Panc1 (cell line): ENCODE measurements at regions not wholly inside any gene's neighbourhood (a gene's known extent, or its start where the extent isn't known, plus 50 kb on each side); places are given as distances from the start of the nearest gene placed in this dataset.

Source experiments
- ATAC-seq: fragments of 200-7000 bp; cut with Tn5 transposase; 2 replicates; pipeline ENCODE4 v1.9.1; 2020; ENCODE audit warnings: mild to moderate bottlenecking, moderate library complexity
- BruUV-seq: library from RNA; stranded (reverse); fragments of 400-500 nt; replicated peaks from 2 replicates; lab custom pipeline; 2021; lab: Mats Ljungman, UMichigan
- CTCF ChIA-PET: fragments of 300-600 bp; sonication (Branson Sonifier 250); formaldehyde crosslinking; loops from one replicate; lab custom pipeline; 2022; ENCODE audit warnings: antibody characterized with exemption; lab: Charles Lee
- POLR2A ChIA-PET: fragments of 300-600 bp; sonication (Branson Sonifier 250); formaldehyde crosslinking; loops from one replicate; lab custom pipeline; 2022; ENCODE audit warnings: antibody characterized with exemption; lab: Charles Lee
- DNase-seq: peaks from one replicate; pipeline ENCODE4 v3.0.0-alpha.2; 2010; ENCODE audit warnings: low read depth, low spot score
- H3K27ac ChIP-seq: 2 replicates; pipeline ENCODE4 v1.5.1; 2011; ENCODE audit warnings: mild to moderate bottlenecking, low read length, inconsistent platforms
- H3K27me3 ChIP-seq: fragments of 200-500 bp; sonication (Bioruptor generic); 2 replicates; pipeline ENCODE4 v1.6.0; 2014; ENCODE audit warnings: low read length, inconsistent platforms; ENCODE audit not compliant: control insufficient read depth, insufficient read depth
- H3K36me3 ChIP-seq: fragments of 200-500 bp; sonication (Bioruptor generic); 2 replicates; pipeline ENCODE4 v1.5.1; 2014; ENCODE audit warnings: inconsistent platforms, mild to moderate bottlenecking, low read length, moderate library complexity; ENCODE audit not compliant: control insufficient read depth, insufficient read depth
- H3K4me1 ChIP-seq: 2 replicates; pipeline ENCODE4 v1.5.1; 2011; ENCODE audit warnings: inconsistent platforms, mild to moderate bottlenecking, low read length, moderate library complexity; ENCODE audit not compliant: control insufficient read depth, insufficient read depth
- H3K4me3 ChIP-seq, 2 experiments: 2 replicates each; pipeline ENCODE4 v1.5.1; 2011 to 2012; ENCODE audit warnings: low read depth in 2 of 2, low read length in 2 of 2, mild to moderate bottlenecking in 2 of 2, inconsistent platforms in 1 of 2, moderate library complexity in 1 of 2
- H3K9me3 ChIP-seq: fragments of 200-500 bp; sonication (Bioruptor generic); 2 replicates; pipeline ENCODE4 v1.5.1; 2014; ENCODE audit warnings: low read depth, mild to moderate bottlenecking, inconsistent platforms, low read length, moderate library complexity; ENCODE audit not compliant: control insufficient read depth, insufficient read depth
- CTCF ChIP-seq: fragments of 450-650 bp; IDR thresholded peaks from 2 replicates; pipeline ENCODE4 v1.5.1; 2017; ENCODE audit warnings: mild to moderate bottlenecking
- POLR2AphosphoS5 ChIP-seq: IDR thresholded peaks from 2 replicates; pipeline ENCODE4 v1.6.1; 2012; ENCODE audit warnings: mild to moderate bottlenecking, low read depth, low read length, moderate library complexity
- REST ChIP-seq, 2 experiments: IDR thresholded peaks; 2 replicates each; pipeline ENCODE4 v1.6.1; 2011 to 2012; ENCODE audit warnings: low read depth in 2 of 2, control low read depth in 1 of 2, low read length in 1 of 2, mild to moderate bottlenecking in 1 of 2, moderate library complexity in 1 of 2; ENCODE audit not compliant: insufficient read depth in 1 of 2
- SIN3A ChIP-seq: IDR thresholded peaks from 2 replicates; pipeline ENCODE4 v1.6.1; 2012; ENCODE audit warnings: low read depth, mild to moderate bottlenecking, low read length, moderate library complexity, borderline replicate concordance; ENCODE audit not compliant: insufficient read depth
- TCF7L2 ChIP-seq: IDR thresholded peaks from 2 replicates; pipeline ENCODE4 v1.6.1; 2011; ENCODE audit warnings: mild to moderate bottlenecking, low read depth, low read length, inconsistent platforms
- in situ Hi-C: cut with HindIII; loops from 2 replicates; pipeline ENCODE4 v1.10.0; 2016; ENCODE audit warnings: low sequenced_read_pairs, low pct_unique_long_range_greater_than_20kb
- intact Hi-C: fragments of 100-400 bp; cut with micrococcal nuclease; formaldehyde crosslinking; loops from one replicate; pipeline ENCODE4 v1.10.0; 2022; ENCODE audit not compliant: unreplicated experiment

- H3K36me3 ChIP-seq, result no peaks in the 10 kb centered on the region
- H3K27me3 ChIP-seq, result no peaks in the 10 kb centered on the region
- DNase-seq, result no peak
- in situ Hi-C loops (no loop called here), intact Hi-C loops (no loop called here)
- no peak overlapping the region for H3K4me3 ChIP-seq
- H3K4me1 ChIP-seq, result no peaks in the 10 kb centered on the region
- BruUV-seq, result no TSS peak
- TF ChIP-seq POLR2AphosphoS5 (no peak), REST (IDR thresholded peaks at IDR 0.05; ENCODE audit: insufficient read depth in 1 of 2, low read depth in 2 of 2, low read length in 1 of 2) (no peak), SIN3A (no peak), TCF7L2 (no peak), CTCF (no peak)
- H3K9me3 ChIP-seq, result 0 out of 2 replicates have a peak, but pooled peaks cover 3% of the 10 kb centered on the region
- H3K27ac ChIP-seq, result no peak overlapping the region
- ChIA-PET CTCF (no interaction called here), POLR2A (no interaction called here)
- no peak for ATAC-seq
These were observed 176.8 kb downstream of the TUSC7 start for GRCh38 chr3:116886202-116886893.

GRCh38 chr3:116896116-116896515 lies 186.5 kb downstream of the TUSC7 start:
- Histone ChIP-seq H3K27ac (no peak overlapping the region), H3K4me1 (no peaks in the 10 kb centered on the region), H3K27me3 (no peaks in the 10 kb centered on the region), H3K4me3 (no peak overlapping the region), H3K36me3 (no peaks in the 10 kb centered on the region), H3K9me3 (no peaks in the 10 kb centered on the region)
- ChIA-PET POLR2A (no interaction called here), CTCF (no interaction called here)
- no peak for TF ChIP-seq POLR2AphosphoS5
- no peak for TF ChIP-seq SIN3A
- TF ChIP-seq TCF7L2, result no peak
- no peak for TF ChIP-seq REST (IDR thresholded peaks at IDR 0.05; ENCODE audit: insufficient read depth in 1 of 2, low read depth in 2 of 2, low read length in 1 of 2)
- TF ChIP-seq CTCF, result no peak
- in situ Hi-C loops (no loop called here), intact Hi-C loops (no loop called here)
- DNase-seq (no peak), ATAC-seq (no peak)
- BruUV-seq, result no TSS peak
